ENCODE measurements at regions not wholly inside any gene's neighbourhood (a gene's known extent, or its start where the extent isn't known, plus 50 kb on each side); places are given as distances from the start of the nearest gene placed in this dataset.
"Not testable (repeated sequence)": the region's sequence is repeated elsewhere in the genome, so short reads cannot be mapped to it uniquely, and the experiment has no call there.

GRCh38 chr6:85356743-85357142, 93.1 kb upstream of the NT5E start:
- not testable (repeated sequence) for DNase-seq

GRCh38 chr6:85355816-85356215, 94.1 kb upstream of the NT5E start:
- DNase-seq, result no peak

GRCh38 chr6:85354761-85355618, 94.9 kb upstream of the NT5E start:
- DNase-seq, result peak; percentile 14

GRCh38 chr6:85353012-85353411, 96.9 kb upstream of the NT5E start:
- DNase-seq, result no peak

GRCh38 chr6:85348643-85349042, 101.2 kb upstream of the NT5E start:
- DNase-seq, result no peak

- DNase-seq, result no peak
These were observed 102.1 kb upstream of the NT5E start for GRCh38 chr6:85347812-85348211.

DNA sequence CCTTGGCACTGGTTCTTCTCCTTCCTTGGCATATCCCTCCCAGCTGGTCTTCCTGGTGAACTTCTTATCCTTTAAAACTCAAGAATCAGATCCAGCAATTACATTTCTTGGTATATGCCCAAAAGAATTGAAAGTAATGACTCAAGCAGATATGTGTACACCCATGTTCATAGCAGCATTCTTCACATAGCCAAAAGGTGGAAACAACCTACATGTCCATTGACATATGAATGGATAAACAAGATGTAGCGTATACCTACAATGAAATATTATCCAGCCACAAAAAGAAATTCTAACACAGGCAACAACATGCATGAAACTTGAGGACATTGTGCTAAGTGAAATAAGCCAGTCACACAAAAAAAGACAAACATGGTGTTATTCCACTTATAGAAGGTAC, 103.7 kb upstream of the NT5E start:
- no peak for DNase-seq

GRCh38 chr6:85344996-85345395, 104.9 kb upstream of the NT5E start:
- no peak for DNase-seq

DNA sequence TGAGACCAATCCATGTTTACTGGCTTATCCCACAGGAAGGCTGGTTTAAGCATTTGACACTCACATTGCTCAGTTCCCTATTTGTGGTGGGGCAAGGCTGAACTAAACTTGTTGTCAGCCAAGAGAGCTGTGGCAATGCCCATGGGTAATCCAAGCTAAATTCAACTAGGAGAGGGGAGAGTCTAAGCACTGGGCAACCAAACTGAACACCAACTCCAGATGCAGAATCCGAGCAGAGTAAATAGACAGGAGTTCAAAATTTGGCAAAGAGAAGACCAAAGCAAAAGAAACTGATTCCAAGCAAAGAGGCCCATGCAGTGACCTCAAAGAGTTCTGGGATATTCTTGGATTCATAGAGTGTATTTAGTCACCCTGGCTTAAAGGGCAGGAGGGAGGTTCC, 106.5 kb upstream of the NT5E start:
- no peak for DNase-seq

GRCh38 chr6:85329196-85329595, 120.7 kb upstream of the NT5E start:
- DNase-seq, result no peak

GRCh38 chr6:85325811-85326210, 124.1 kb upstream of the NT5E start:
- not testable (repeated sequence) for DNase-seq

- peak; percentile 36 for DNase-seq
These were observed 126.3 kb upstream of the NT5E start for GRCh38 chr6:85323435-85324040.

DNA sequence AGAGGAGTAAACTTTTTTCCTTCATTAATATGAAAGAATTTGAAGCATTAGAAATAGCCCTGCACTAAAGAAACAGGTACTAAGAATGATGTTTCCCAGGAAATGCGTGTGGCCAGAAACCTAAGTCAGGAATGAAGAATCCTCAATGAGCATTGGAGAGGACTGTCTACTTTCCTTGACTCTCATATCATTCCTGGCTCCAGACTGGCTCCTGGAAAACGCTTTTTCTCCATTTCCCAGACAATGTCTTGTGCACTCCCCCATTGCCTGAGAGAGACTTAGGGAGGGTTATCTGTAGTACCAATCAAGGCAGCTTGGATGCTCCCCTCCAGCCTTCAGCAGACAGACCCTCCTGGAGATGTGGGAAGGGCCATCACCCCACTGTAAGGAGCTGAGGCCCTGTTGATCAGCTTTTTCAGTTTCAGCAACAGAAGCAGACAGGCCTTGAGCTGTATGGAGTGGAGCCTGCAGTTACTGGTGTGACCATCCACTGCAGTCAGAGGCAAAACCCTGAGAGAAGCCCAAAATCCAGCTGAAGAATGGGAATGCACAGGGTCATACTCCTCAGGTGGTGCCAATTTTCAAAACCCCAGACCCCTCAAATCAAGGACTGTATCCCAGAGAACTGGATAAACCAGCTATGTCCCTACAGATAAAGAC, 127.3 kb upstream of the NT5E start:
- no peak for DNase-seq

DNA sequence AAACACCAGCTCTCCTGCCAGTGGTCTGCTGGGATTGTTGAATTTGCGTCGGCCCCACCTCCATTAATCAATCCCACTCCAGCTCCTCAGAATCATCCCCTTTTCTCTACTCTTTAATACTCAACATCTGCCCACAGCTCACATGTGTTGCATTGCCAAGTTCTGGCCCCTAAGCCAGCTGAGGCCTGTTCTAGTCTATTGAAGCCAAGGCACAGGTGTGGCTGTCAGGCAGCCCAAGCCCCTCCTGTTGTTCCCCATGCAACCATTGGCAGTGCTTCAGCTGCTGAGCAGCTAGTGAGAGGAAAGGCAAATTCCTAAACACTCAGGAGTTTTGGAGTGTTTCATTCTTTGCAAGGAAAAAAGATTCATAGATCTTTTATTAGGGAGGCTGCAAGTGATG, 128.0 kb upstream of the NT5E start:
- no peak for DNase-seq

GRCh38 chr6:85314586-85314985, 135.3 kb upstream of the NT5E start:
- DNase-seq, result no peak

- no peak for DNase-seq
These were observed 149.3 kb upstream of the NT5E start for GRCh38 chr6:85300581-85300980.

DNA sequence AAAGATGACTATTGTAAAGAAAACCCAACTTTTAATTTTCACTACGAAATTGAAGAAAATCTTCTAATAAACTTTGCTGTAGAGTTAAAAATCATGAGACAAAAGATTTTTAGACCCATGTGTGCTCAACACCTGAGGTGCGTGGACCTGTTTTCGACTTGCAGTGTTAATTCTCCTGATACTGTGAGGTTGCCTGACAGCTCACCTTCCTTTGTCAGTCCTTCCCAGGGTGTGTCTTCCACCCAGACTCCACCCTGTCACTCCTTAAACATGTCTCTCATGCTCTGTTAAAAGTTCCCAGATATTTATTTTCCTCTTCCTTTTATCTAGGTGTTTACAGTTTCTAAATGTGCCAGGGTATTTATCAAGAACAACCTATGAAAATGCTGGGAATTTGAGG, 151.3 kb upstream of the NT5E start:
- no peak for DNase-seq

- DNase-seq, result no peak
These were observed 158.6 kb upstream of the NT5E start for GRCh38 chr6:85291326-85291725.

DNA sequence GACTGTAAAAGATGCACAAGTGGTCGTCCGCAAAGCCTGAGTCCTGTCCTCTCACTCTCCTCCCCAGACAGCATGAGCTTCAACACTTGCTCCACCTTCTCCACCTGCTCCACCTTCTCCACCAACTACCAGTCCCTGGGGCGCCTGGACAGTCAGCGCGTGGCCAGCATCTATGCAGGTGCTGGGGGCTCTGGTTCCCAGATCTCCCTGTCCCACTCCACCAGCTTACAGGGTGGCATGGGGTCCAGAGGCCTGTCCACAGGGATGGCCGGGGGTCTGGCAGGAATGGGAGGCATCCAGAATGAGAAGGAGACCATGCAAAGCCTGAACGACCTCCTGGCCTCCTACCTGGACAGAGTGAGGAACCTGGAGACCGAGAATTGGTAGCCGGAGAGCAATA, 162.2 kb upstream of the NT5E start:
- DNase-seq, result no peak

DNA sequence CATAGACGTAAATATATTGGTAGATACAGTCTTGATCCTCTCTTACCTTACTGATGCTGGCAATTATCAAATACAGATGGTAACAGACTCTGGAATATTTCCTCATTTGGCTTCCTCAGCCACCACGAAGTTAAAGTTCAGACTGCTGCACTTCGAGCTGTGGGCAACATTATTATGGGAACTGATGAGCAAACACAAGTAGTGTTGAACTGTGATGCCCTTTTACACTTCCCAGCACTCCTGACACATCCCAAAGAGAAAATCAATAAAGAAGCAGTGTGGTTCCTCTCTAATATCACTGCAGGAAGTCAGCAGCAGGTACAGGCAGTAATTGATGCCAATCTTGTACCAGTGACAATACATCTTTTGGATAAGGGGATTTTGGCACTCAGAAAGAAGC, 162.7 kb upstream of the NT5E start:
- DNase-seq, result no peak

GRCh38 chr6:85286507-85286906, 163.4 kb upstream of the NT5E start:
- DNase-seq, result not testable (repeated sequence)

DNA sequence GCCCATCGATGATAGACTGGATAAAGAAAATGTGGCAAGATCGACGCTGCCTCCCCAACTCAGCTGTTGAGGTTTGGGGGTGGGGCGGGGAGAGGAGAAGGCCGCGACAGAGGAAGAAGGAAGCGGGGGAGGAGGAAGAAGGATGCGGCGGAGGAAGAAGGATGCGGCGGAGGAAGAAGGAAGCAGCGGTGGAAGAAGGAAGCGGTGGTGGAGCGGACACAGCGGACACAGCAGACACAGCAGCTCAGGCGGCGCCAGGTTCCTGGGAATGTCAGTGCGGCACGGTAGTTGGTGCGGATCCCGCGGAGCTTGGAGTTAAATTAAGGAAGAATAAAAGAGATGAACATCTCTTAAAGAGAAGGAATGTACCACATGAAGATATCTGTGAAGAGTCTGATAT, 163.9 kb upstream of the NT5E start:
- no peak for DNase-seq

DNA sequence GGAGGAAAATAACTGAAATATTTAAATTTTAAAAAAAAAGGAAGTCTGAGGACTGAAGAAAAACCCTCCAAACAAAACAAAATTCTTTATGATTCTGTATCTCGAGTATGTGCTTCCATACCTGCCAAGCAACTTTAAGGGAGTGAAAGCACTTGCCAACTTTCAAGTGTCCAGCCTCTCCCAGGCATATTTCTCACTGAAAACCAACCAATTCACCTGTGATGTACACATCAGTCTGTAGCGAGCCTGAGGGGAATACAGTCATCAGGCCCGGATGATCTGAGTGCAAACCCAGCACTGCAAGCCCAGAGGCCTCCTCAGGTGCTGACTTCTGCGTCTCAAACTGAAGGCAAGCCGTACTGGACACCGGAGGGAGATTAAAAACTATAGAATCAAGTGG, 164.8 kb upstream of the NT5E start:
- no peak for DNase-seq

- peak; percentile 61 for DNase-seq
These were observed 166.4 kb upstream of the NT5E start for GRCh38 chr6:85283436-85283835.

Measured in NCI-H446 treated with DMSO at 0.1 percent for 48 hours (cell line).